MG63 (cell line): ENCODE measurements at regions not wholly inside any gene's neighbourhood (a gene's known extent, or its start where the extent isn't known, plus 50 kb on each side); places are given as distances from the start of the nearest gene placed in this dataset.

Experiments
- DNase-seq: peaks from one replicate; pipeline ENCODE4 v3.0.0-alpha.2; 2020
- H3K27me3 ChIP-seq: fragments of 250-450 bp; sonication (Bioruptor Pico); 2 replicates; pipeline ENCODE4 v1.5.1; 2020; ENCODE audit warnings: mild to moderate bottlenecking, moderate library complexity
- H3K36me3 ChIP-seq: fragments of 250-450 bp; sonication (Bioruptor Pico); 2 replicates; pipeline ENCODE4 v1.5.1; 2020; ENCODE audit warnings: mild to moderate bottlenecking, moderate library complexity
- H3K4me3 ChIP-seq: fragments of 250-450 bp; sonication (Bioruptor Pico); 2 replicates; pipeline ENCODE4 v1.5.1; 2020; ENCODE audit warnings: mild to moderate bottlenecking, moderate library complexity
- H3K9me3 ChIP-seq: fragments of 250-450 bp; sonication (Bioruptor Pico); 2 replicates; pipeline ENCODE4 v1.5.1; 2020; ENCODE audit warnings: mild to moderate bottlenecking, moderate library complexity

DNA sequence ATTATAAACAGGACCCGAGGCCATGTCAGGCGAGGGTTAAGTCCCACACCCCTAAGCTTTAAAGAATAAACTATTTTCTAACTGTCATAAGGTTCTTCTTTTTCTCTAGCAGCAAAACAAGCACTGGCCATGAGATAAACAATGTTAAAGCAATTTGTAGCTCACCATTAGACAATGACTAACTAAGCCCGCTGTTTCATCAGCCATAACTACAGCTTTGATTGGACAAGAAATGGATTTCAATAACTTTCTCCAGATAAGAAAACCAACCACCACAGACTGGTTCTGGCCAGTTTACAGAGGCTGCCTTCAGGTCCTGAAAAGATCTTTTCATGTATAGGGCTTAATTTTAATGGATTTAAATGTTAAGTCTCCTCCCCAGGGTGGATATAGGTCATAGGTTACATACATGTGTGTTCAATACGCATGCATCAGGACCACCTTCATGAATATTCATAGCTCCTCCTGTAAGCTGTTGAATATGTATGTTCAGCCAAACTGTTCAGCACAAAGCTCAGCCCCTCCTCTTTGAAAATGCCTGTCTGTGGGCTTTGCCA lies 108.7 kb upstream of the RAB6C start:
- DNase-seq: no peak
- no peaks in the 10 kb centered on the region for H3K36me3 ChIP-seq
- no peaks in the 10 kb centered on the region for H3K9me3 ChIP-seq
- no peaks in the 10 kb centered on the region for H3K27me3 ChIP-seq
- H3K4me3 ChIP-seq: no peak overlapping the region

DNA sequence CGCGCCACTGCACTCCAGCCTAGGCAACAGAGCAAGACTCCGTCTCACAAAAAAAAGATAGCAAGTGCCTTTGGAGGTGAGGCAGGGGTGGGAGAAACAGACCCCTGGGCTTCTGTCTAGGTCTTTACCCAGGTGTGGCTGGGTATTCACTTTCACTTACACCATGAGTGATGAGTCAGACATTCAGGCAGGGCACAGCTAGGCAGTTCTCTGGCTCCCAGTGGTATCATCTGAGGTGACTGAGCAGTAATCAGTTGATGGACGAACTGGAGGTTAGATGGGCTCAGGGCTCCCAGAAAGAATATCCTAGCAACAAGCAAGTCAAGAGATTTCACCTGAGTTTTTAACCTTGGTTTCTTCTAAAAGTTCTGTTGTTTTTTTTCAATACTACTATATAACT lies 107.0 kb upstream of the RAB6C start:
- DNase-seq: no peak
- no peaks in the 10 kb centered on the region for H3K27me3 ChIP-seq
- H3K36me3 ChIP-seq: no peaks in the 10 kb centered on the region

DNA sequence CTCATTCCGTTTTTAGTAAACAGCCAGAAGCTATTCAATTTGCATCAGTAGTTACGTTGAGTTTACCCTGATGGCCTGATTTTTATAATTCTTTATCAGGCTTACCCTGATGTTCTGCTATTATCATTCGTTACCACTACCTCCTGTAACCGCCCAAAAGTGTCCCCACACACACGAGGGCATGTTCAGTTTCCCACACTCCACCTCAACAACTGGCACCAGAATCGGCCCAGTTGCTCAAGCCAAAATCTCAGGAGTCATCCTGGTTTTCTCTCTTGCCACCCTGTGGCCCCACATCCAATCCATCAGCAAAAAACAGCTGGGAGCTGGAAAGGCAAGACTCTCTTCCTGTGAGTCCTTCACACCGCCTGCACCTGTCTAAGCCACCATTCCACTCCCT lies 102.9 kb upstream of the RAB6C start:
- no peaks in the 10 kb centered on the region for H3K36me3 ChIP-seq
- no peaks in the 10 kb centered on the region for H3K27me3 ChIP-seq
- no peaks in the 10 kb centered on the region for H3K9me3 ChIP-seq
- H3K4me3 ChIP-seq: peak overlapping the region; percentile 84; the same call in 1 of the 2 replicates
- no peak for DNase-seq

More for the DNA sequence above, 107.0 kb upstream of the RAB6C start:
- H3K9me3 ChIP-seq: no peaks in the 10 kb centered on the region
- H3K4me3 ChIP-seq: no peak overlapping the region

DNA sequence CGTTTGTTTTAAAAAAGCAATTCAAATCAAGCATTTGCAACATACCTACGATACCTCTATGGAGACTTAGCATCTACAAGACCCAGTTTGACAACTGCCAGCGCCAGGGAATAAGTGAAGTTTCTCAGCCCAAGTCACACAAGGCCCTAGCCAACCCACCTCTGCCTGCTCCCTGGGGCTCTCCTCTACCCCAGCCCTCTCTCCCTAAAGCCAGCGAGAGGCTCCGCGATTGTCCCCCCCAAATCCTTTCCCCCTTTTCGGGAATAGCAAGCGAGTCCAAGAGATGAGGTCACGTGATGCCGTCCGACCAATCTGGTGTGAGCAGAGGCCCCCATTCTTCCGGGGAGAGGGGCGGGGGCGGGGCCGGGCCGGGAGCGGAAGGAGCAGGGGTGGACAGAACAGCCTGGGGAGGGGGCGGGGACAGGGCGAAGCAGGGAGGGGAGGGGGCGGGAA lies 102.2 kb upstream of the RAB6C start:
- H3K36me3 ChIP-seq: no peaks in the 10 kb centered on the region
- H3K27me3 ChIP-seq: no peaks in the 10 kb centered on the region
- DNase-seq: peak; percentile 92
- H3K9me3 ChIP-seq: no peaks in the 10 kb centered on the region
- peak overlapping the region; percentile 84 for H3K4me3 ChIP-seq

DNA sequence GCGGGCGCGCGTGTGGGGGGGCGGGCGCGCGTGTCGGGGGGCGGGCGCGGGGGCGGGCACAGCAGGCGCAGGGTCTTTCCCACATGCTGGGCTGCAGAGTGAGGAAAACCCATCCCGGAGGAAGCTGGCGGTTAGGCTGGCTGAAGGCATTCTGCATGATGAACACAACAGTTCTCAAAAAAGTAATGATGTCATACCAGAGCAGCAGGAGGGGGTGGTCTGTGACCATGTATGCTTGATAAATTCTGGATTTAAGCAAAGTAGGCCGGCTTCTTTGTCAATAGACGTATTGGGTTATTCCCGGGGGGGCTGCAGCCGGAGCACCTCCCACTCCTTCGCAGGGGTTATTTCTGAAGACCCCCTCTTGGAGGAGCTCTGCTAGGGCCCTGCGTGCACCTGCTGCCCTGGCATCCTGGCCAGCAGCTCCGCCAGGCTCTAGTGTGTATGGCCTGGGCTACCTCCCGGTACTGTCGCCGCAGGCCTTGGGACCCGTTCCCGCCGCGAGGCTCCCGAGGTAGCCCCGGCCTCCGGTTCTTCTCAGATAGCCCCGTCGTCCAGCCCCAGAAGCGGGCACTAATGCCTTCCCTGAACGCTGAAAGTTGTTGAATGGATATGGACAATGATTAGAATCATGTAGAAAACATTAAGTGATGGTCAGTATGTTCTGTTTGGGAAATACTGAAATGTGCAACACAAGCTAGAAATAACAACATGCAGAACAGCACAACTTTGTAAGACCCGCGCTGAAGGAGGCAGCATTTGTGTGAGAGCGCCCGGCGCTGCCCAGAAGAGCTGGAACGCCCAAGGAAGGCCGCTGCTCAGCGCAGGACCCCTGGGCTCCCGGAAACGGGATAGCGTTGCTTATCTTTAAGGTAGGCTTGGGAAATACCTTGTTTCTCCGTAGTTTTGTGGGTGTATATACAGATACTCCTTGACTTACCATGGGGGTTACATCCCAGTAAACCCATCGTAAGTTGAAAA lies 101.4 kb upstream of the RAB6C start:
- Histone ChIP-seq H3K4me3 (peak overlapping the region; percentile 33), H3K36me3 (no peaks in the 10 kb centered on the region), H3K27me3 (no peaks in the 10 kb centered on the region), H3K9me3 (no peaks in the 10 kb centered on the region)
- DNase-seq: no peak

GRCh38 chr2:129879614-129880180 lies 99.8 kb upstream of the RAB6C start:
- Histone ChIP-seq H3K4me3 (no peak overlapping the region), H3K36me3 (no peaks in the 10 kb centered on the region), H3K9me3 (no peaks in the 10 kb centered on the region), H3K27me3 (no peaks in the 10 kb centered on the region)
- no peak for DNase-seq

GRCh38 chr2:129880309-129880708 lies 99.2 kb upstream of the RAB6C start:
- H3K36me3 ChIP-seq: no peaks in the 10 kb centered on the region
- no peaks in the 10 kb centered on the region for H3K9me3 ChIP-seq
- no peak for DNase-seq
- H3K27me3 ChIP-seq: no peaks in the 10 kb centered on the region
- H3K4me3 ChIP-seq: no peak overlapping the region

- Histone ChIP-seq H3K27me3 (no peaks in the 10 kb centered on the region), H3K36me3 (no peaks in the 10 kb centered on the region), H3K9me3 (no peaks in the 10 kb centered on the region), H3K4me3 (no peak overlapping the region)
- no peak for DNase-seq
Measured at GRCh38 chr2:129880971-129881370, 98.5 kb upstream of the RAB6C start.

DNA sequence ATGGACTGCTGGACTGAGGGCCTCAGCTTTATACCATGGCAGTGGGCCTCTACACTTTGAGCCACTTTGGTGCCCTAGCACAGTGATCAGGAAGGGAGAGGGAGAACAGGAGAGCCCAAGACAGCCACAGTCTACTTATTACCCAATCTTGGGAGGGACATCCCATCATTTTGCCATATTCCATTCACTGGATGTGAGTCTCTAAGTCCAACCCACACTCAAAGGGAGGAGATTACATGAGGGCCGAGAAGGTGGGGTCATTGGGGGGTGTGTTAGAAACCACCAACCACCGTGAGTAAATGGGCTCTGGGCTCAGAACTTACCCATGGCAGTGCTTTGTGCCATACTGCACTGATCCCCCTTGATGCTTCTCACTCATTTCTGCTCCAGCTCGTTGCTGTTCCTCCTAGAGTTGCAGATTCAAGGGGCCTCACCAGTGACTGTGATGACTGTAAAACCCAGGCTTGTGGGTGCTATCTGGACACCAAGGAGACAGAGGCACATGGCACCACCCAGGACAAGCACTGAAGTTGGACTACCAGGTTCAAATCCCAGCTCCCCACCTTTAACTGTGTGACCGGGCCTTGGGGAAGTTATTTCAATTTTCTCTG lies 97.6 kb upstream of the RAB6C start:
- Histone ChIP-seq H3K9me3 (no peaks in the 10 kb centered on the region), H3K27me3 (no peaks in the 10 kb centered on the region), H3K4me3 (no peak overlapping the region), H3K36me3 (no peaks in the 10 kb centered on the region)
- DNase-seq: no peak

- Histone ChIP-seq H3K27me3 (no peaks in the 10 kb centered on the region), H3K36me3 (no peaks in the 10 kb centered on the region), H3K9me3 (no peaks in the 10 kb centered on the region), H3K4me3 (no peak overlapping the region)
- DNase-seq: no peak
Measured at GRCh38 chr2:129882476-129882875, 97.0 kb upstream of the RAB6C start.

DNA sequence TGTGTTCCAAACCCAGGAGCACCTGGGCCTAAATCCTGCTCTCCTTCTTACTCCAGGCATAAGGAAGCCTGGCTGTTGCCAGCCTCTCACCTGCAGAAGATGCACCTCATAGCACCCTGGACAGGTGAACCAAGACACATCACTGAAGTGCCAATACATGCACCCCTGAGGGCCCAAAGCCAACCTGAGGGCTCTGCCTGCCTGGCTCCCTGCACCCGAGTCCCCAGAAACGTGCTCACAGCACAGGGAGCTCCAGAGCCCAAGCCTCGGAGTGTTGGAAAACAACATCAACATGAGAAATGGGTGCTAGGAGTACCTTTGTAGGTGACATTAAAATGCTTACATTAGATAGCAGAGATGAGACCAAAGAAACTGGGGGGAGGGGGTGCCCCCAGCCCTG lies 96.3 kb upstream of the RAB6C start:
- no peak overlapping the region for H3K4me3 ChIP-seq
- no peaks in the 10 kb centered on the region for H3K9me3 ChIP-seq
- DNase-seq: no peak
- H3K36me3 ChIP-seq: no peaks in the 10 kb centered on the region
- H3K27me3 ChIP-seq: no peaks in the 10 kb centered on the region

DNA sequence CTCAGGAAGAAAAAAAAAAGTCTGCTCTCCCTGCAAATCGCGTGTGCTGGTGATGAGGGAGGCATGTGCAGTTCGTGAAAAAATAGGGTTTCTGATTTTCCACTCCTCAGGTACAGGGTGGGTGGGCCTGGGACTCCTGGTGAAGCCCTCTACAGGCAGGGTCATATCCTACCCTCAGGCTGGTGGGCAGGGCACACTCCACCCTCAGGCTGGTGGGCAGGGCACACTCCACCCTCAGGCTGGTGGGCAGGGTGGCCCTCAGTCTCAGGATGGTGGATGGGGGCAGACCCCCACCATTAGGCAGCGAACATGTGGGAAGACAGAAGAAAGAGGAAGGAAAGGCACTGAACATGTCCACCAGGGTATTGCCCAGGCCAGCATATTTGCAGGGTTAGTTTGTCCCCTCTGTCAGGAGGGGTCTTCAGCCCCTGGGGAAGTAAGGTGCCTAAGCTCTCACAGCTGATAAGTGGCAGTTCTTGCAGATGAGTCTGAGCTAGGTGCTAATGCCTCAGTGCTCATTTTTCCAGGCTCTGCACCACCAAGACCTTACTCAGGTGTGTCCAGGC lies 95.2 kb upstream of the RAB6C start:
- DNase-seq: no peak
- Histone ChIP-seq H3K27me3 (no peaks in the 10 kb centered on the region), H3K36me3 (no peaks in the 10 kb centered on the region), H3K9me3 (no peaks in the 10 kb centered on the region), H3K4me3 (no peak overlapping the region)

GRCh38 chr2:129885735-129886134 lies 93.7 kb upstream of the RAB6C start:
- Histone ChIP-seq H3K36me3 (no peaks in the 10 kb centered on the region), H3K9me3 (no peaks in the 10 kb centered on the region), H3K4me3 (no peak overlapping the region), H3K27me3 (no peaks in the 10 kb centered on the region)
- no peak for DNase-seq

DNA sequence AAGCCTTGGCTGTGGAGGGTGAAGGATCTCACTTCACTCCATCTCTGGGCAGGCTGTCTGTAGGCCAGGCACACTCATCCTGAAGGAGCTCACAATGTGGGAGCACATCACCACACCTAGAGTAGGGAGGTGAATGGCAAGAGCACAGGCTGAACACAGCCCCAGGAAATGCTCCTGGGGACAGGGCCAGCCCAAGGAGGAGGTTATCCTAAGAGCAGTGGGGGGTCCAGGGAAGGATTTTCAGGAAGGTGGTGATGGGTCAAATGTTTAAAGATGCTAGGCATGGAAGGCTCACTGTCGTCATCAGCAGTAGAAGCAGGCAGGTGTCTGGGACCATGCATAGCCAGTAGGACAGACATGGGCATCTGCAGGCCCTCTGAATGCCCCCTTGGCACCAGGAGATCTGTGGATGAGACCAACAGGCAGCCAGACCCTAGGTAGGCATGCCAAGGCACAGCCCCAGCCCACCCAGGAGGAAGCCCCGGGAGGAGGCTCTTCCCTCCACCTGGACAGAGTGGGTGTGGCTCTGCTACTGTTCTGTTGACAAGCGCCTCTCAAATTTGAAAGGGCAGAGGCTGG lies 91.7 kb upstream of the RAB6C start:
- Histone ChIP-seq H3K4me3 (no peak overlapping the region), H3K27me3 (no peaks in the 10 kb centered on the region), H3K36me3 (no peaks in the 10 kb centered on the region), H3K9me3 (no peaks in the 10 kb centered on the region)
- DNase-seq: no peak

DNA sequence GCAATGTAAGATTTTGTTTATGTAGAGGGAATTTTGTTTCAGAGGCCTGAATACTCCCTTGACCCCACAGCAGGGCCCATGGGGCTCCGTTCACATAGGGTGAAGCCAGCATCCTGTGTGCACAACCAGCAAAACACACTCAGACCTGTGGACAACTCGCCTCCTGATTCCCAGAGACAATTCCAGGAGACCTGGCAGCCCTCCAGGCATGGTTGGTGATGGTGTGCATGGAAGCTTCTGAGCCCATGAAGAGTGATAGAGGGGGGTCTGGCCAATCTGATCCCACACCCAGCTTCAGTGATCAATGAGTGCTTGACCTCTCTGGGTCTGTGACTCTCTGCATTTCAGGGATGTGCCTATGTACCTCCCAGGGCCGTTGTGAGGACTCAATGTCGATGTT lies 91.0 kb upstream of the RAB6C start:
- Histone ChIP-seq H3K36me3 (no peaks in the 10 kb centered on the region), H3K27me3 (no peaks in the 10 kb centered on the region), H3K9me3 (no peaks in the 10 kb centered on the region), H3K4me3 (no peak overlapping the region)
- no peak for DNase-seq

GRCh38 chr2:129888896-129889295 lies 90.6 kb upstream of the RAB6C start:
- Histone ChIP-seq H3K9me3 (no peaks in the 10 kb centered on the region), H3K27me3 (no peaks in the 10 kb centered on the region), H3K36me3 (no peaks in the 10 kb centered on the region), H3K4me3 (no peak overlapping the region)
- peak; percentile 43 for DNase-seq
